Esophagus squamous epithelium (tissue), 5 donors: ENCODE measurements at regions not wholly inside any gene's neighbourhood (a gene's known extent, or its start where the extent isn't known, plus 50 kb on each side); places are given as distances from the start of the nearest gene placed in this dataset.

Experiments
- DNase-seq: peaks from one replicate; lab custom pipeline; 2025; lab: John Stamatoyannopoulos, UW
- H3K27ac ChIP-seq, 4 donors: fragments of 200-600 bp; sonication (generic); one replicate each; pipeline ENCODE4 v1.5.1; 2016 to 2019; ENCODE audit warnings: mild to moderate bottlenecking in 1 of 4
- H3K27me3 ChIP-seq, 4 donors: fragments of 200-600 bp; sonication (generic); 1 replicate in 3 of 4; 2 replicates in 1 of 4; pipeline versions ENCODE4 v1.5.1 to v1.6.0; 2017 to 2021; ENCODE audit warnings: antibody characterized with exemption in 1 of 4
- H3K36me3 ChIP-seq, 3 donors: fragments of 200-600 bp; sonication (generic); one replicate each; pipeline ENCODE4 v1.5.1; 2016 to 2019
- H3K4me1 ChIP-seq, 3 donors: fragments of 200-600 bp; sonication (generic); one replicate each; pipeline ENCODE4 v1.5.1; 2017 to 2019
- H3K4me3 ChIP-seq, 4 donors: fragments of 200-600 bp; sonication (generic); 1 replicate in 3 of 4; 2 replicates in 1 of 4; pipeline ENCODE4 v1.5.1; 2016 to 2019; ENCODE audit warnings: mild to moderate bottlenecking in 2 of 4, moderate library complexity in 1 of 4
- H3K9me3 ChIP-seq, 3 donors: fragments of 200-600 bp; sonication (generic); one replicate each; pipeline ENCODE4 v1.5.1; 2016 to 2019
- CTCF ChIP-seq, 6 experiments: fragments of 450-650 bp in 4 of 6; fragments of 200-600 bp in 2 of 6; sonication (generic) in 2 of 6; IDR thresholded peaks; one replicate each; pipeline ENCODE4 v1.5.1; 2016 to 2019; ENCODE audit warnings: antibody characterized with exemption in 6 of 6, mild to moderate bottlenecking in 4 of 6, moderate library complexity in 4 of 6
- POLR2A ChIP-seq, 4 donors: fragments of 450-650 bp; IDR thresholded peaks; one replicate each; pipeline ENCODE4 v1.6.1; 2017; ENCODE audit warnings: antibody characterized with exemption in 4 of 4, mild to moderate bottlenecking in 4 of 4, moderate library complexity in 3 of 4
- WGBS, 2 donors: methylation state at CpG; one replicate each; pipeline ENCODE4 v1.1.5; 2018; 5-methylcytosine and 5-hydroxymethylcytosine counted together
- intact Hi-C: fragments of 100-400 bp; cut with DNase I; formaldehyde crosslinking; loops from one replicate; pipeline ENCODE4 v1.15.0; 2022
- donor health status: DM: yes; HTN: yes; CAD: no.

- no peak for DNase-seq
- no peaks in the 10 kb centered on the region for H3K27me3 ChIP-seq
- H3K27ac ChIP-seq, result no peak overlapping the region
- no peak overlapping the region for H3K4me3 ChIP-seq
- no peak for TF ChIP-seq POLR2A (IDR thresholded peaks at IDR 0.05)
- no peaks in the 10 kb centered on the region for H3K9me3 ChIP-seq
- no peaks in the 10 kb centered on the region for H3K4me1 ChIP-seq
- intact Hi-C loops, result no loop called here
- H3K36me3 ChIP-seq, result no peaks in the 10 kb centered on the region
These were observed 113.4 kb upstream of the CDH8 start for GRCh38 chr16:62149631-62150030.

GRCh38 chr16:62137996-62138395 lies 101.8 kb upstream of the CDH8 start:
- no peaks in the 10 kb centered on the region for H3K36me3 ChIP-seq
- no peak overlapping the region for H3K27ac ChIP-seq
- 79 to 80% methylated on average over 3 of the region's 3 CpGs for WGBS, 2 donors
- H3K9me3 ChIP-seq, result peaks cover 0 to 16% (median 6%) of the 10 kb centered on the region in 3 donors
- TF ChIP-seq CTCF (IDR thresholded peaks at IDR 0.05), result no peak
- TF ChIP-seq POLR2A (IDR thresholded peaks at IDR 0.05), result no peak
- H3K27me3 ChIP-seq, result no peaks in the 10 kb centered on the region
- intact Hi-C loops, result no loop called here
- H3K4me3 ChIP-seq, result no peak overlapping the region
- no peak for DNase-seq
- no peaks in the 10 kb centered on the region for H3K4me1 ChIP-seq

GRCh38 chr16:62135911-62136310 lies 99.7 kb upstream of the CDH8 start:
- DNase-seq, result no peak
- Histone ChIP-seq H3K4me1 (no peaks in the 10 kb centered on the region), H3K27me3 (no peaks in the 10 kb centered on the region), H3K4me3 (no peak overlapping the region), H3K27ac (no peak overlapping the region), H3K9me3 (peaks cover 0 to 16% (median 6%) of the 10 kb centered on the region in 3 donors), H3K36me3 (no peaks in the 10 kb centered on the region)
- WGBS, 2 donors, result 44 to 67% methylated on average over 2 of the region's 2 CpGs
- TF ChIP-seq CTCF (IDR thresholded peaks at IDR 0.05), result no peak
- TF ChIP-seq POLR2A (IDR thresholded peaks at IDR 0.05), result no peak
- intact Hi-C loops, result no loop called here

DNA sequence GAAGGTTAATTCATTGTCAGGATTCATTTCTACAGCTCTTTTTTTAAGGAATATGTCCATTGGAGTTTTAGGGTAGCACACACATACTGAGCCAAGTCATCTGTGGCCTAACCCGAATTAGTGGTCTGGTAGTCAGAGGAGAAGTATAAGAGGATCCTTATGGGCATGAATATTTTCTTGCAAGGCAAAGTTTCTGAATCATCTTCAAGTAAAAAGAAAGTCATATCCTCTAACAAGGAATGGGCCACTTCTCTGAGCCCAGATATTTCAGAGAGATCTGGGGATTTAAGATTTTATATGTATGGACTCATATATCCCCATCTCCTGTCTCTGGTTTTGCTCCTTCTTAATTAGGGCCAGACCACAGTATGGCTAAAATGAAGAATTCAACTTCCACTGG lies 99.2 kb upstream of the CDH8 start:
- intact Hi-C loops, result no loop called here
- Histone ChIP-seq H3K36me3 (no peaks in the 10 kb centered on the region), H3K4me1 (no peaks in the 10 kb centered on the region), H3K9me3 (peaks cover 0 to 16% (median 6%) of the 10 kb centered on the region in 3 donors), H3K27me3 (no peaks in the 10 kb centered on the region), H3K4me3 (no peak overlapping the region), H3K27ac (no peak overlapping the region)
- TF ChIP-seq CTCF (IDR thresholded peaks at IDR 0.05) (no peak), POLR2A (IDR thresholded peaks at IDR 0.05) (no peak)
- WGBS, 2 donors, result 14 to 50% methylated on average over 1 of the region's 1 CpG
- no peak for DNase-seq

GRCh38 chr16:62130101-62130500 lies 93.9 kb upstream of the CDH8 start:
- no peaks in the 10 kb centered on the region for H3K27me3 ChIP-seq
- WGBS, 2 donors, result 65 to 73% methylated on average over 4 of the region's 4 CpGs
- no peaks in the 10 kb centered on the region for H3K4me1 ChIP-seq
- intact Hi-C loops, result no loop called here
- no peak for DNase-seq
- H3K4me3 ChIP-seq, result no peak overlapping the region
- H3K36me3 ChIP-seq, result no peaks in the 10 kb centered on the region
- H3K27ac ChIP-seq, result no peak overlapping the region
- no peak for TF ChIP-seq POLR2A (IDR thresholded peaks at IDR 0.05)
- TF ChIP-seq CTCF (IDR thresholded peaks at IDR 0.05), result no peak
- peaks cover 0 to 16% (median 6%) of the 10 kb centered on the region in 3 donors for H3K9me3 ChIP-seq

DNA sequence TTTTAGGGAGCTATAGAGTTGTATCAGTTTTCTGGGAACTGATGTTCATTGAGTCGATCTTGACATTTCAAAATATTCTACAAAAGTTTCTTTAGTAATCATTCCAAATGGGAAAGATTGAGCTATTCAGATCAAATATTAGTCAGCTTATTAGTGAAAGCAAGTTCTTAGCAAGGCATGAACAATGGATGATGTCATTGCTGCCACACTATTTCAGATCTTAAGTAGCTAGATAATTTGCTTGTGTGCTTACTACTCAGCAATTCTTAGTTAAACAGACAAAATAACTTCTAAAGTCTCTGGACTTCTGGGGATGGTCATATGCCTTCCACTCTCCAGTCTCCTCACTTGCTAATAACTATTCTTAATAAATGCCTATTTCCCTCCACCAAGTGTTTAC lies 69.0 kb upstream of the CDH8 start:
- intact Hi-C loops, result no loop called here
- no peak for TF ChIP-seq CTCF (IDR thresholded peaks at IDR 0.05)
- no peak for TF ChIP-seq POLR2A (IDR thresholded peaks at IDR 0.05)
- no peak for DNase-seq
- H3K36me3 ChIP-seq, result no peaks in the 10 kb centered on the region
- no peaks in the 10 kb centered on the region for H3K27me3 ChIP-seq
- no peak overlapping the region for H3K4me3 ChIP-seq
- 74 to 83% methylated on average over 1 of the region's 1 CpG for WGBS, 2 donors
- no peaks in the 10 kb centered on the region for H3K4me1 ChIP-seq
- H3K9me3 ChIP-seq, result no peaks in the 10 kb centered on the region
- H3K27ac ChIP-seq, result no peak overlapping the region
